Activated CD4-positive, alpha-beta memory T cell treated with anti-CD3 and anti-CD28 coated beads, Interleukin-2, amount 10 ng/mL, durations not matched to agents 7 days and 5 days (primary cell): ENCODE measurements at regions not wholly inside any gene's neighbourhood (a gene's known extent, or its start where the extent isn't known, plus 50 kb on each side); places are given as distances from the start of the nearest gene placed in this dataset.

ENCODE experiments used
- CTCF ChIA-PET: fragments of 350-600 bp; sonication (Branson Sonifier 250); formaldehyde crosslinking; loops from one replicate; lab custom pipeline; 2021; ENCODE audit warnings: antibody characterized with exemption, inconsistent platforms; lab: Charles Lee
- POLR2A ChIA-PET: fragments of 350-600 bp; sonication (Branson Sonifier 250); formaldehyde crosslinking; loops from one replicate; lab custom pipeline; 2021; ENCODE audit warnings: antibody characterized with exemption; lab: Charles Lee
- DNase-seq: peaks from one replicate; pipeline ENCODE4 v3.0.0-alpha.2; 2020
- H3K27ac Mint-ChIP-seq: one replicate; pipeline ENCODE4 v1.8.0; 2021; ENCODE audit warnings: mild to moderate bottlenecking, mixed read lengths
- H3K27me3 Mint-ChIP-seq: one replicate; pipeline ENCODE4 v1.8.0; 2021; ENCODE audit warnings: mixed read lengths
- H3K36me3 Mint-ChIP-seq: one replicate; pipeline ENCODE4 v1.8.0; 2021; ENCODE audit warnings: low read depth, mixed read lengths
- H3K4me1 Mint-ChIP-seq: one replicate; pipeline ENCODE4 v1.8.0; 2021; ENCODE audit warnings: mixed read lengths
- H3K4me3 Mint-ChIP-seq: one replicate; pipeline ENCODE4 v1.8.0; 2021; ENCODE audit warnings: mild to moderate bottlenecking, mixed read lengths
- H3K9me3 Mint-ChIP-seq: one replicate; pipeline ENCODE4 v1.8.0; 2021; ENCODE audit warnings: mixed read lengths

GRCh38 chr2:190789074-190790004, 91.3 kb upstream of the GLS start:
- H3K4me3 Mint-ChIP-seq = no peak overlapping the region
- no peak overlapping the region for H3K27ac Mint-ChIP-seq
- ChIA-PET CTCF (no interaction called here), POLR2A (no interaction called here)
- peaks cover 20% of the 10 kb centered on the region for H3K4me1 Mint-ChIP-seq
- H3K27me3 Mint-ChIP-seq = no peaks in the 10 kb centered on the region
- no peaks in the 10 kb centered on the region for H3K36me3 Mint-ChIP-seq
- DNase-seq = no peak
- H3K9me3 Mint-ChIP-seq = no peaks in the 10 kb centered on the region

- H3K9me3 Mint-ChIP-seq = no peaks in the 10 kb centered on the region
- peak; percentile 22 for DNase-seq
- H3K27ac Mint-ChIP-seq = no peak overlapping the region
- H3K4me1 Mint-ChIP-seq = peaks cover 20% of the 10 kb centered on the region
- H3K27me3 Mint-ChIP-seq = no peaks in the 10 kb centered on the region
- H3K36me3 Mint-ChIP-seq = no peaks in the 10 kb centered on the region
- CTCF ChIA-PET = interaction anchor here (1.4 kb wide), 1 partner anchor 11 kb away, joined by 3 read pairs; no protein-coding TSS in a partner anchor
- POLR2A ChIA-PET = no interaction called here
- no peak overlapping the region for H3K4me3 Mint-ChIP-seq
Measured at GRCh38 chr2:190791347-190791975, 89.2 kb upstream of the GLS start.

- Mint-ChIP-seq H3K4me3 (no peak overlapping the region), H3K27ac (no peak overlapping the region), H3K27me3 (no peaks in the 10 kb centered on the region), H3K36me3 (no peaks in the 10 kb centered on the region), H3K4me1 (peaks cover 20% of the 10 kb centered on the region), H3K9me3 (no peaks in the 10 kb centered on the region)
- DNase-seq = no peak
- ChIA-PET POLR2A (no interaction called here), CTCF (interaction anchor here (0.6 to 1.4 kb wide), 4 partner anchors 8 to 274 kb away, joined by 3 to 7 read pairs (median 3); no protein-coding TSS in a partner anchor)
Measured at GRCh38 chr2:190791976-190792575, 88.5 kb upstream of the GLS start.

- no peak overlapping the region for H3K4me3 Mint-ChIP-seq
- ChIA-PET POLR2A (no interaction called here), CTCF (interaction anchor here (0.6 to 1.3 kb wide), 3 partner anchors 9 to 275 kb away, joined by 3 to 7 read pairs (median 3); no protein-coding TSS in a partner anchor)
- no peak overlapping the region for H3K27ac Mint-ChIP-seq
- H3K9me3 Mint-ChIP-seq = no peaks in the 10 kb centered on the region
- no peaks in the 10 kb centered on the region for H3K36me3 Mint-ChIP-seq
- DNase-seq = no peak
- H3K4me1 Mint-ChIP-seq = peaks cover 20% of the 10 kb centered on the region
- no peaks in the 10 kb centered on the region for H3K27me3 Mint-ChIP-seq
Measured at GRCh38 chr2:190792956-190793888, 87.4 kb upstream of the GLS start.

DNA sequence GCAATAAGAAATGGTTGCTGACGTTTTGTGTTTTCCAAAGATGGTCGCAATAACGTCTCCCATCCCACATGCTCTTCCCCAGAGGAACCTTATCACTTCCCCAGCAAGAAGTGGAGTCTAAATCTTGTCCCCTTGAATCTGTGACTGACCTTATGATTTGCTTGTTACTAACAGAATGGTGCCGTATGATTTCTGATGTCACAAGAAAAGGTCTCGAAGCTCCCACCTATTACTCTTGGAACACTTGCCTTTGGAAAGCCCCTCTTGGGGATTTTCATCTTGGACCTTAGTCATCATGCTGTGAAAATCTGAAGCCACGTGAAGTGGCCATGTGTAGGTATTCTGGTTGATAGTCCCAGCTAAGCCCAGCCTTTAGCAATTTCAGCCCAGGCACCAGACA, 86.2 kb upstream of the GLS start:
- H3K4me3 Mint-ChIP-seq = no peak overlapping the region
- no peaks in the 10 kb centered on the region for H3K27me3 Mint-ChIP-seq
- no peaks in the 10 kb centered on the region for H3K36me3 Mint-ChIP-seq
- DNase-seq = no peak
- CTCF ChIA-PET = interaction anchor here (0.9 kb wide), 1 partner anchor 56 kb away, joined by 4 read pairs; no protein-coding TSS in a partner anchor
- H3K9me3 Mint-ChIP-seq = no peaks in the 10 kb centered on the region
- H3K27ac Mint-ChIP-seq = no peak overlapping the region
- peaks cover 20% of the 10 kb centered on the region for H3K4me1 Mint-ChIP-seq
- POLR2A ChIA-PET = interaction anchor here (1.0 kb wide), 1 partner anchor 15 kb away, joined by 3 read pairs; no protein-coding TSS in a partner anchor

- Mint-ChIP-seq H3K9me3 (no peaks in the 10 kb centered on the region), H3K4me3 (no peak overlapping the region), H3K36me3 (no peaks in the 10 kb centered on the region), H3K27ac (no peak overlapping the region), H3K4me1 (peaks cover 20% of the 10 kb centered on the region), H3K27me3 (no peaks in the 10 kb centered on the region)
- ChIA-PET CTCF (interaction anchor here (0.9 kb wide), 1 partner anchor 56 kb away, joined by 4 read pairs; no protein-coding TSS in a partner anchor), POLR2A (interaction anchor here (1.0 kb wide), 1 partner anchor 14 kb away, joined by 3 read pairs; no protein-coding TSS in a partner anchor)
- DNase-seq = no peak
Measured at GRCh38 chr2:190794790-190795189, 85.8 kb upstream of the GLS start.

- H3K9me3 Mint-ChIP-seq = no peaks in the 10 kb centered on the region
- no peaks in the 10 kb centered on the region for H3K27me3 Mint-ChIP-seq
- ChIA-PET CTCF (no interaction called here), POLR2A (no interaction called here)
- no peak for DNase-seq
- H3K4me3 Mint-ChIP-seq = no peak overlapping the region
- H3K4me1 Mint-ChIP-seq = peaks cover 20% of the 10 kb centered on the region
- no peak overlapping the region for H3K27ac Mint-ChIP-seq
- no peaks in the 10 kb centered on the region for H3K36me3 Mint-ChIP-seq
Measured at GRCh38 chr2:190795686-190796085, 84.9 kb upstream of the GLS start.

DNA sequence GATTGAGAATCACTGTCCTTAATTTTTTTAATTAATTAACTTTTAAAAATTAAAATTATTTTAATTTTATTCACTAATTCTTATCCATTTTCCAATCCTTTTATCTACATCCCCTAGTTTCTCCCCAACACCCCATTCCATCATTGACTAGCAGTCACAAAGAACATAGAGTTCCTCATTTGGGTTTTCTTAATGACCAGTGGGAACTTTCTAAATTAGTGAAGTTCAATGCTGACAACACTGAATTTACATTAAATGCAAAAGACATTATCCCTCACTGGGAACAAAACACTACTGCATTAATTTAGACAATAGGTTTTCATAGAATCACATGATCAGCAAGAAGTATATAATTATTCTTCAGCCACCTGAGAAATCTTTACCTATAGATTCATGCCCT, 80.6 kb upstream of the GLS start:
- Mint-ChIP-seq H3K4me1 (no peaks in the 10 kb centered on the region), H3K4me3 (no peak overlapping the region), H3K9me3 (no peaks in the 10 kb centered on the region), H3K27me3 (no peaks in the 10 kb centered on the region), H3K27ac (no peak overlapping the region), H3K36me3 (no peaks in the 10 kb centered on the region)
- no peak for DNase-seq
- POLR2A ChIA-PET = no interaction called here
- CTCF ChIA-PET = no interaction called here

GRCh38 chr2:190800528-190800927, 80.1 kb upstream of the GLS start:
- H3K4me1 Mint-ChIP-seq = no peaks in the 10 kb centered on the region
- CTCF ChIA-PET = interaction anchor here (1.1 kb wide), 1 partner anchor 121 kb away, joined by 3 read pairs; no protein-coding TSS in a partner anchor

GRCh38 chr2:190802129-190802528, 78.5 kb upstream of the GLS start:
- Mint-ChIP-seq H3K27me3 (no peaks in the 10 kb centered on the region), H3K4me3 (no peak overlapping the region), H3K9me3 (no peaks in the 10 kb centered on the region), H3K4me1 (no peaks in the 10 kb centered on the region), H3K27ac (no peak overlapping the region), H3K36me3 (no peaks in the 10 kb centered on the region)
- ChIA-PET POLR2A (no interaction called here), CTCF (interaction anchor here (1.2 kb wide), 1 partner anchor 419 kb away, joined by 3 read pairs; no protein-coding TSS in a partner anchor)
- DNase-seq = no peak

More at GRCh38 chr2:190800528-190800927, 80.1 kb upstream of the GLS start:
- no peak overlapping the region for H3K4me3 Mint-ChIP-seq
- H3K27me3 Mint-ChIP-seq = no peaks in the 10 kb centered on the region
- no peaks in the 10 kb centered on the region for H3K9me3 Mint-ChIP-seq
- no peak for DNase-seq
- no peak overlapping the region for H3K27ac Mint-ChIP-seq
- POLR2A ChIA-PET = no interaction called here
- no peaks in the 10 kb centered on the region for H3K36me3 Mint-ChIP-seq

GRCh38 chr2:190802626-190803209, 77.9 kb upstream of the GLS start:
- no peaks in the 10 kb centered on the region for H3K36me3 Mint-ChIP-seq
- peaks cover 1% of the 10 kb centered on the region for H3K4me1 Mint-ChIP-seq
- H3K4me3 Mint-ChIP-seq = no peak overlapping the region
- ChIA-PET CTCF (no interaction called here), POLR2A (no interaction called here)
- H3K9me3 Mint-ChIP-seq = no peaks in the 10 kb centered on the region
- no peaks in the 10 kb centered on the region for H3K27me3 Mint-ChIP-seq
- H3K27ac Mint-ChIP-seq = no peak overlapping the region
- no peak for DNase-seq
